ENCODE measurements at regions not wholly inside any gene's neighbourhood (a gene's known extent, or its start where the extent isn't known, plus 50 kb on each side); places are given as distances from the start of the nearest gene placed in this dataset.

DNA sequence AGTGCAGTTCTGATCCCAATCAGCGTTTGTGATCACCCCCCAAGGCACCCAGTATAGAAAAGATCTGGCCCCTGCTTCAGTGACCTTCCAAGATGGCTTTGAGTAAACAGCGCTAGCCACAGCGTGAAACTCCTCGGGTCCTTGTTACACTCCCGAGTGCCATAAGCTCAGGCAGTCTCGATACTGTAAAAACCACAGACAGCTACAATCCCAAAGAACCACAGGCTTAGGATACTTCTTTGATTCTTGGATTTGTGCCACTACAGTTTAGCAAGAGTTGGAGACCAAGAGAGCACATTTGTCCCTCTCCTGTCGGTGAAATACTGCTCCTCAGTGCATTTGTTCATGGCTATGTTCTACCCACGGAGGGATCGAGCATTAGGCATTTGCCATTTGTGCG lies 352.5 kb upstream of the ZNF521 start:
- DNase-seq (ENCODE audit: low read depth, low spot score): no peak
- Histone ChIP-seq H3K4me2 (ENCODE audit: low read length) (no peak overlapping the region), H3K27ac (ENCODE audit: low read depth, low read length) (no peak overlapping the region), H3K36me3 (ENCODE audit: control insufficient read depth in 1 of 2, insufficient read depth in 2 of 2, low read length in 2 of 2) (no peaks in the 10 kb centered on the region), H3K4me1 (ENCODE audit: control insufficient read depth in 1 of 2, insufficient read depth in 2 of 2, low read length in 2 of 2) (no peaks in the 10 kb centered on the region), H3K79me2 (ENCODE audit: insufficient read depth, low read length) (no peaks in the 10 kb centered on the region), H3K9me2 (ENCODE audit: insufficient read depth) (no peaks in the 10 kb centered on the region), H4K20me1 (ENCODE audit: insufficient read depth) (no peaks in the 10 kb centered on the region), H3K4me3 (replicated peaks in 1 of 2; ENCODE audit: low read depth in 1 of 2, low read length in 2 of 2) (no peak overlapping the region), H3K9ac (ENCODE audit: low read length) (no peak overlapping the region), H3K27me3 (ENCODE audit: insufficient read depth, low read length) (0 out of 2 replicates have a peak, but pooled peaks cover 5% of the 10 kb centered on the region), H2AFZ (ENCODE audit: low read depth, low read length, poor library complexity, severe bottlenecking) (no peak overlapping the region), H3K9me3 (ENCODE audit: control insufficient read depth in 1 of 2, insufficient read depth in 1 of 2, low read depth in 1 of 2, low read length in 2 of 2) (no peaks in the 10 kb centered on the region)
- RAD21 ChIA-PET (ENCODE audit: low non-redundant PET in 1 of 2, low total read pairs in 2 of 2, uncharacterized antibody in 2 of 2, unreplicated experiment in 2 of 2): no interaction called here
- CTCF ChIA-PET: no interaction called here
- BruUV-seq (replicated peaks): no TSS peak
- POLR2A ChIA-PET: no interaction called here
- TF ChIP-seq FOSL1 (IDR thresholded peaks at IDR 0.05; ENCODE audit: low read depth): no peak
- TF ChIP-seq, protein P1, sequence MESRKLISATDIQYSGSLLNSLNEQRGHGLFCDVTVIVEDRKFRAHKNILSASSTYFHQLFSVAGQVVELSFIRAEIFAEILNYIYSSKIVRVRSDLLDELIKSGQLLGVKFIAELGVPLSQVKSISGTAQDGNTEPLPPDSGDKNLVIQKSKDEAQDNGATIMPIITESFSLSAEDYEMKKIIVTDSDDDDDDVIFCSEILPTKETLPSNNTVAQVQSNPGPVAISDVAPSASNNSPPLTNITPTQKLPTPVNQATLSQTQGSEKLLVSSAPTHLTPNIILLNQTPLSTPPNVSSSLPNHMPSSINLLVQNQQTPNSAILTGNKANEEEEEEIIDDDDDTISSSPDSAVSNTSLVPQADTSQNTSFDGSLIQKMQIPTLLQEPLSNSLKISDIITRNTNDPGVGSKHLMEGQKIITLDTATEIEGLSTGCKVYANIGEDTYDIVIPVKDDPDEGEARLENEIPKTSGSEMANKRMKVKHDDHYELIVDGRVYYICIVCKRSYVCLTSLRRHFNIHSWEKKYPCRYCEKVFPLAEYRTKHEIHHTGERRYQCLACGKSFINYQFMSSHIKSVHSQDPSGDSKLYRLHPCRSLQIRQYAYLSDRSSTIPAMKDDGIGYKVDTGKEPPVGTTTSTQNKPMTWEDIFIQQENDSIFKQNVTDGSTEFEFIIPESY (IDR thresholded peaks at IDR 0.05; ENCODE audit: extremely low read depth, insufficient replicate concordance, low read length): no peak
- TF ChIP-seq YY1 (IDR thresholded peaks at IDR 0.05; ENCODE audit: extremely low read depth, insufficient replicate concordance, low read depth, low read length): no peak
- no peak for TF ChIP-seq REST (IDR thresholded peaks at IDR 0.05; ENCODE audit: low read depth)
- TF ChIP-seq RAD21 (IDR thresholded peaks at IDR 0.05; ENCODE audit: low read depth): no peak
- TF ChIP-seq POLR2AphosphoS5 (IDR thresholded peaks at IDR 0.05; ENCODE audit: low read depth, low read length): no peak
- no peak for TF ChIP-seq EGR1 (IDR thresholded peaks at IDR 0.05; ENCODE audit: low read depth)
- TF ChIP-seq ZFX (IDR thresholded peaks at IDR 0.05): no peak
- TF ChIP-seq, protein P2, sequence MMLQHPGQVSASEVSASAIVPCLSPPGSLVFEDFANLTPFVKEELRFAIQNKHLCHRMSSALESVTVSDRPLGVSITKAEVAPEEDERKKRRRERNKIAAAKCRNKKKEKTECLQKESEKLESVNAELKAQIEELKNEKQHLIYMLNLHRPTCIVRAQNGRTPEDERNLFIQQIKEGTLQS (IDR thresholded peaks at IDR 0.05): no peak
- TF ChIP-seq TCF7L2 (IDR thresholded peaks at IDR 0.05; ENCODE audit: borderline replicate concordance, extremely low read depth, insufficient read depth, insufficient read length): no peak
- TF ChIP-seq ZNF274 (IDR thresholded peaks at IDR 0.05; ENCODE audit: low read depth, low read length): no peak
- no peak for TF ChIP-seq SRF (IDR thresholded peaks at IDR 0.05; ENCODE audit: low read depth)
- TF ChIP-seq, protein P3, sequence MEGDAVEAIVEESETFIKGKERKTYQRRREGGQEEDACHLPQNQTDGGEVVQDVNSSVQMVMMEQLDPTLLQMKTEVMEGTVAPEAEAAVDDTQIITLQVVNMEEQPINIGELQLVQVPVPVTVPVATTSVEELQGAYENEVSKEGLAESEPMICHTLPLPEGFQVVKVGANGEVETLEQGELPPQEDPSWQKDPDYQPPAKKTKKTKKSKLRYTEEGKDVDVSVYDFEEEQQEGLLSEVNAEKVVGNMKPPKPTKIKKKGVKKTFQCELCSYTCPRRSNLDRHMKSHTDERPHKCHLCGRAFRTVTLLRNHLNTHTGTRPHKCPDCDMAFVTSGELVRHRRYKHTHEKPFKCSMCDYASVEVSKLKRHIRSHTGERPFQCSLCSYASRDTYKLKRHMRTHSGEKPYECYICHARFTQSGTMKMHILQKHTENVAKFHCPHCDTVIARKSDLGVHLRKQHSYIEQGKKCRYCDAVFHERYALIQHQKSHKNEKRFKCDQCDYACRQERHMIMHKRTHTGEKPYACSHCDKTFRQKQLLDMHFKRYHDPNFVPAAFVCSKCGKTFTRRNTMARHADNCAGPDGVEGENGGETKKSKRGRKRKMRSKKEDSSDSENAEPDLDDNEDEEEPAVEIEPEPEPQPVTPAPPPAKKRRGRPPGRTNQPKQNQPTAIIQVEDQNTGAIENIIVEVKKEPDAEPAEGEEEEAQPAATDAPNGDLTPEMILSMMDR (IDR thresholded peaks at IDR 0.05 in 2 of 3, conservative IDR thresholded peaks at IDR 0.05 in 1 of 3; ENCODE audit: borderline replicate concordance in 1 of 3, insufficient read depth in 1 of 3, low read depth in 2 of 3, low read length in 2 of 3): no peak
- no peak for TF ChIP-seq ELF1 (IDR thresholded peaks at IDR 0.05; ENCODE audit: borderline replicate concordance, low read depth)
- TF ChIP-seq MAX (IDR thresholded peaks at IDR 0.05): no peak
- TF ChIP-seq JUND (IDR thresholded peaks at IDR 0.05): no peak
- no peak for TF ChIP-seq SP1 (IDR thresholded peaks at IDR 0.05; ENCODE audit: low read depth)
- no peak for TF ChIP-seq CBX3 (IDR thresholded peaks at IDR 0.05; ENCODE audit: low read depth)
- TF ChIP-seq CEBPB (IDR thresholded peaks at IDR 0.05; ENCODE audit: low read depth): no peak
- intact Hi-C loops (cut with micrococcal nuclease): no loop called here
- no peak for ATAC-seq

All from HCT116 (cell line).